Fibroblast of lung (primary cell): ENCODE measurements at regions not wholly inside any gene's neighbourhood (a gene's known extent, or its start where the extent isn't known, plus 50 kb on each side); places are given as distances from the start of the nearest gene placed in this dataset.

Source experiments
- DNase-seq, 2 donors: peaks; one replicate each; pipeline versions ENCODE4 v3.0.0 to v3.0.0-alpha.2; 2010; ENCODE audit warnings: low read depth in 2 of 2
- H2AFZ ChIP-seq: 2 replicates; pipeline ENCODE4 v1.5.1; 2012; ENCODE audit warnings: low read length, control low read depth, inconsistent platforms
- H3K27ac ChIP-seq: 2 replicates; pipeline ENCODE4 v1.5.1; 2011; ENCODE audit warnings: low read length, control low read depth; ENCODE audit not compliant: insufficient read depth
- H3K27me3 ChIP-seq: 2 replicates; pipeline ENCODE4 v1.5.1; 2011; ENCODE audit warnings: mild to moderate bottlenecking, low read length; ENCODE audit not compliant: control insufficient read depth, insufficient read depth
- H3K36me3 ChIP-seq: 2 replicates; pipeline ENCODE4 v1.5.1; 2011; ENCODE audit warnings: low read length; ENCODE audit not compliant: control insufficient read depth, insufficient read depth
- H3K4me1 ChIP-seq: 2 replicates; pipeline ENCODE4 v1.5.1; 2011; ENCODE audit warnings: low read length; ENCODE audit not compliant: control insufficient read depth, insufficient read depth; ENCODE audit errors: extremely low read depth
- H3K4me2 ChIP-seq: 2 replicates; pipeline ENCODE4 v1.5.1; 2011; ENCODE audit warnings: low read length, control low read depth; ENCODE audit not compliant: insufficient read depth; ENCODE audit errors: extremely low read depth
- H3K4me3 ChIP-seq, 4 experiments: fragments of 200-600 bp in 1 of 4; sonication (generic) in 1 of 4; replicated peaks in 1 of 4; 2 replicates each; pipeline ENCODE4 v1.5.1; 2011 to 2016; ENCODE audit warnings: low read length in 4 of 4, low read depth in 3 of 4, mild to moderate bottlenecking in 3 of 4, control low read depth in 2 of 4, inconsistent platforms in 1 of 4, mixed read lengths in 1 of 4; ENCODE audit not compliant: insufficient read depth in 1 of 4; ENCODE audit errors: control extremely low read depth in 1 of 4
- H3K79me2 ChIP-seq: 2 replicates; pipeline ENCODE4 v1.5.1; 2012; ENCODE audit warnings: mild to moderate bottlenecking, low read length, inconsistent platforms; ENCODE audit not compliant: control insufficient read depth, insufficient read depth
- H3K9ac ChIP-seq: 2 replicates; pipeline ENCODE4 v1.5.1; 2011; ENCODE audit warnings: mild to moderate bottlenecking, low read length, control low read depth; ENCODE audit not compliant: insufficient read depth
- H3K9me3 ChIP-seq: 2 replicates; pipeline ENCODE4 v1.5.1; 2012; ENCODE audit warnings: low read depth, low read length; ENCODE audit not compliant: control insufficient read depth, insufficient read depth
- H4K20me1 ChIP-seq: 2 replicates; pipeline ENCODE4 v1.5.1; 2011; ENCODE audit warnings: low read length; ENCODE audit not compliant: control insufficient read depth, insufficient read depth; ENCODE audit errors: extremely low read depth
- CTCF ChIP-seq, 2 donors: IDR thresholded peaks in 1 of 2; conservative IDR thresholded peaks in 1 of 2; 1 replicate in 1 of 2; 2 replicates in 1 of 2; pipeline ENCODE4 v1.5.1; 2011 to 2012; ENCODE audit warnings: low read length in 2 of 2, control low read depth in 1 of 2, inconsistent platforms in 1 of 2, low read depth in 1 of 2, mild to moderate bottlenecking in 1 of 2
- EZH2 ChIP-seq: IDR thresholded peaks from 2 replicates; pipeline ENCODE4 v1.5.1; 2012; ENCODE audit warnings: low read length, control low read depth, mild to moderate bottlenecking; ENCODE audit errors: missing control alignments

GRCh38 chr5:159838551-159839222 is 77.6 kb upstream of the ADRA1B start:
- Histone ChIP-seq H3K79me2 (no peaks in the 10 kb centered on the region), H3K9ac (no peak overlapping the region), H4K20me1 (no peaks in the 10 kb centered on the region), H3K36me3 (no peaks in the 10 kb centered on the region), H3K4me1 (no peaks in the 10 kb centered on the region), H3K27ac (no peak overlapping the region), H3K4me2 (no peak overlapping the region), H3K27me3 (no peaks in the 10 kb centered on the region), H3K9me3 (no peaks in the 10 kb centered on the region), H3K4me3 (no peak overlapping the region), H2AFZ (no peak overlapping the region)
- peak in 1 of 2 donors; percentile 31 for DNase-seq
- TF ChIP-seq CTCF (conservative IDR thresholded peaks at IDR 0.05 in 1 of 2, IDR thresholded peaks at IDR 0.05 in 1 of 2; ENCODE audit: low read depth in 1 of 2, low read length in 2 of 2) = no peak
- TF ChIP-seq EZH2 = no peak

DNA sequence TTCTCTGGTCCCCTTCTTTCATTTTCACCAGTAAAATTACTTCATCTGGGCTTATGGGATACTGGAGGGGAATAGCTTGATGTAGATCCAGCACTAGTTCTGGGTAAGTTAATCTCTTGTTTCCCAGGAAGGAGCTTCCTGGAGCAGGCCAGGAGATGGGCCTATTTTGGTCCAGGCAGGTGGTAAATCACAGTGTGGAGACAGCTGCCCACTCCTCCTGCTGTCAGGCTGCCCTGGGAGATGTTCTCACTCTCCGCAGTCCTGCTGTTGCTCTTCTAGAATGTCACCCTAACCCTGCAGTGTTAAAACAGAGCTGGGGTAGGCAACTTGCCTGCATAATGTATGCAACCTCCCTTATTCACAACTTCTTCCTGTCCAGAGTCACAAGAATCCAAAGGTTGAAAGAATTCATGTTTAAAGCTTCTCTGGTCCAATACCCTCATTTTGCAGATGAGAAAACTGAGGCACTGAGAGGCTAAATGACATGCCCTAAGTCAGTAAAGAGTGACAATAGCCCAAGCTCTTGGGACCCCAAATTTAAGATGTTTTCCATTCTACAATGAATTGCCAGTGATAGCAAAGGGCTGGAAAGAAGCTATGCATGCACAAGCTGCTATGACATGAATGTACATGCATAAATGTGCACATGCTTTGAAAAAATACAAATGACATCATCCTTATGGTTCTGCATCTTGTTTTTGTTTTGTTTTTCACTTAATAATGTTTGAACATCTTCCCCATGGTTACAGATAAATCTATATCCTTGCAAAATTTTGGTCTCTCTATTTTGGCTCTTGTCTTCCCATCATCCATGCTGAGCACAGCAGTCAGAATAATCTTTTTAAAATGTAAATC is 71.8 kb upstream of the ADRA1B start:
- no peak for DNase-seq
- no peak overlapping the region for H3K27ac ChIP-seq
- H3K4me3 ChIP-seq = no peak overlapping the region
- H3K9me3 ChIP-seq = no peaks in the 10 kb centered on the region
- no peak overlapping the region for H2AFZ ChIP-seq
- no peak overlapping the region for H3K4me2 ChIP-seq
- no peaks in the 10 kb centered on the region for H3K4me1 ChIP-seq
- no peaks in the 10 kb centered on the region for H3K27me3 ChIP-seq
- H4K20me1 ChIP-seq = no peaks in the 10 kb centered on the region
- H3K79me2 ChIP-seq = no peaks in the 10 kb centered on the region
- TF ChIP-seq EZH2 (no peak), CTCF (conservative IDR thresholded peaks at IDR 0.05 in 1 of 2, IDR thresholded peaks at IDR 0.05 in 1 of 2; ENCODE audit: low read depth in 1 of 2, low read length in 2 of 2) (no peak)
- H3K9ac ChIP-seq = no peak overlapping the region
- H3K36me3 ChIP-seq = no peaks in the 10 kb centered on the region

DNA sequence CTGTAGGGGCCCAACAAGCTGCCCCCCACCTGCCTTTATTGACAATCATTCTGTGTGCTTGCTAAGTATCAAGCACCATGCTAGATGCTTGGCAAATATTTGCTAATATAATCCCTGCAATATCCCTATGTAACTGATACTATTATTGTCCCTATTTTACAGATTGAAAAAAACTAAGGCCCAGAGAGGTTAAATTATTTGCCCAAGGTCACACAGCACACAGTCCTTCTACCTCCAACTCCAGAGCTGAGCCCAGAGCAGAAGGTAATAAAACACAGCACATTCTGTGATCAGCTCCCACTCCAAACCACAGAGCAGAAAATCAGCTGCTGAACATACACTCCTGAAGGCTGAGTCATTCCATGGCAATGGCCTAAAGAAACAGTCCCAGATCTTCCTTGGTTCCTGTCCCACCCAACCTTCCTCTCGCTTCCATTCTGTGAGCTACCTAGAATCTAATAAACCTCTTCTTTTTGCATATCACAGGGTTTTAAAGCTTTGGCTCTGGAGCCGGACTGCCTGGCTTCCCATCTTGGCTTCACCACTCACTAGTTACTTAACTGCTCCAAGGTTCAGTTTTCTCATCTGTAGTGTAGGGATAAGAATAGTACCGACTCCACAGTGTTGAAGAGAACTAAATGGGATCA is 66.7 kb upstream of the ADRA1B start:
- peak; percentile 70 to 91 for DNase-seq
- peaks cover 5% of the 10 kb centered on the region for H3K4me1 ChIP-seq
- no peaks in the 10 kb centered on the region for H4K20me1 ChIP-seq
- H3K36me3 ChIP-seq = no peaks in the 10 kb centered on the region
- no peak overlapping the region for H3K4me2 ChIP-seq
- H3K9ac ChIP-seq = no peak overlapping the region
- no peaks in the 10 kb centered on the region for H3K27me3 ChIP-seq
- H3K79me2 ChIP-seq = no peaks in the 10 kb centered on the region
- no peak overlapping the region for H3K4me3 ChIP-seq
- TF ChIP-seq EZH2 = no peak
- no peak for TF ChIP-seq CTCF (conservative IDR thresholded peaks at IDR 0.05 in 1 of 2, IDR thresholded peaks at IDR 0.05 in 1 of 2; ENCODE audit: low read depth in 1 of 2, low read length in 2 of 2)
- H3K27ac ChIP-seq = no peak overlapping the region
- no peak overlapping the region for H2AFZ ChIP-seq
- H3K9me3 ChIP-seq = no peaks in the 10 kb centered on the region
